NOMO-1 treated with DMSO at 0.1 percent for 48 hours (cell line): ENCODE measurements at regions not wholly inside any gene's neighbourhood (a gene's known extent, or its start where the extent isn't known, plus 50 kb on each side); places are given as distances from the start of the nearest gene placed in this dataset.

Experiments used
- DNase-seq: peaks from one replicate; lab custom pipeline; 2025; ENCODE audit not compliant: unreplicated experiment; lab: John Stamatoyannopoulos, UW

DNA sequence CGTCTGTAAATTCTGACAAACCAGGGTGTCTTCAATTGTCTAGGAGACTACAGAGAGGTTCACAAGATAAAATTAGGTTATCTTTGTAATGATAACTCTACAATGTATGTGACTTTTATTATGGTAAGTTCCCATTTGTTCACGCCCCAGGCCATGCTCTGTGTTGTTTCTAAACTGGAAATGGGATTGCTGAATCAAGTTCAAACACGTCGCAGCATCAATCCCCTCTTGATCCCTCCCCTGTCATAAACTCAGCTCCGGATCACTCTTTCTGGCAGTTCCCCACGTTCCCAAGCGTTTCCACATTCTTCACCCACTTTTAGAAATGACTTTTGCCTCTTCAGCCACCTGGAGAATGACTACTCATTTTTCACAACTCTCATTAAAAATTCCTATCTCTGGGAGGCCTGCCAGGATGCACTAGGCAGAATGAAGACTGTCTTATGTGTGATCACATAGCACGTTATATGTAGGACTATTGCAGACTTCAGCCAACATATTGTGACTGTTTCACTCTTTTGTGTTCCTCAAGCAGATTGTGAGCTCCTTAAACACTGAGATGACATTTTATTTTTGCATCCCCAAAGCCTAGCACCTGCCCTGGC is 1124.2 kb upstream of the WWC1 start:
- DNase-seq, result no peak

DNA sequence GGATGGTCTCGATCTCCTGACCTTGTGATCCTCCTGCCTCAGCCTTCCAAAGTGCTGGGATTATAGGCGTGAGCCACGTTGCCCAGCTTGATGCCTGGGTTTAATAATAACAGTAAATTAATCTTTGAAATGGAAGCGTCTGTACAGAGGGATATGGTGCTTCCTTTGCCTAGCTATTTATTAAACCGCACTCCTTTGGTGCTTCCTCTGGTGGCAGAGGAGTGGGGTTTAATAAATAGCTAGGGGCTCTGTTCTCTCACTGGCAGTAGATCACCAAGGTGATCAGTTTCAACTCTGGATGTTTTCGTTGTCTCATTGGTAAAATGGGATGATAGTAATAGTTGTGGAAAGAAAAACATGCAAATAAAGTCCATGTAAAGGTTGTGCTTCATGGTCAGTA is 1122.5 kb upstream of the WWC1 start:
- DNase-seq, result no peak

DNA sequence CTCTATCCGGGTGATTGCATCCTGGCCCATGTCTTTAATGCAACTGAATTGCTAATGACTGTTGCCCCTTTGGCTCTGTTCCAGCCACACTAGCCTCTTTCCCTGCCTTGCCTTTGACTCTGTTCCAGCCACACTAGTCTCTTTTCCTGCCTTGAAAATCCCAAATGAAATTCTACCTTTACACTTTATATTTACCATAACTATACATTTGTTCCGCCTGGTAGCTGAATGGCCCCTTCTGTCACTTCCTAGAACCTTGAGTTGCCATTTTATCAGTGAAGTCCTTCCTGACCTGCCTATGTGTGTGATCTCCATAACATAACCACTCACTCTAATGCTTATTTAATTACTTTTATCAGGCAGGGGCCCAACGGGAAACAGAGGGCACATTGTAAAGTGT is 1120.4 kb upstream of the WWC1 start:
- DNase-seq, result no peak

DNA sequence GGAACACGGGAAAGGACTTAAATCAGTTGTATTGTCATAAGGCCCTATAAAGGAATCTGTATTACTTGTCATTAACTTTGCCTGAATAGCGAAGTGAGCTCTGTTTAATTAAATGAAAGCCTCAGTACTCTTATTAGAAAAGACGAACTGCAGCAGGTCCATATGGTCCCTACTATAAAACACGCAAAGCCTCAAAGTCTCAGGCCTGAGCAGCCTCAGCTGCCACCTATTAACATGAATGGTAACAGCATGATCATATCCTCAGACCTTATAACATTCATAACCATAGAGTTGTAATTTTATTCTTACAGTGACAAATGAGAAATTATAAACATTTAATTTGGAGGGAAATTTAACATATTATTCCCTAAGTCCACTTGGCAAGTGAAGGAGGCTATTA is 1113.7 kb upstream of the WWC1 start:
- DNase-seq, result no peak

DNA sequence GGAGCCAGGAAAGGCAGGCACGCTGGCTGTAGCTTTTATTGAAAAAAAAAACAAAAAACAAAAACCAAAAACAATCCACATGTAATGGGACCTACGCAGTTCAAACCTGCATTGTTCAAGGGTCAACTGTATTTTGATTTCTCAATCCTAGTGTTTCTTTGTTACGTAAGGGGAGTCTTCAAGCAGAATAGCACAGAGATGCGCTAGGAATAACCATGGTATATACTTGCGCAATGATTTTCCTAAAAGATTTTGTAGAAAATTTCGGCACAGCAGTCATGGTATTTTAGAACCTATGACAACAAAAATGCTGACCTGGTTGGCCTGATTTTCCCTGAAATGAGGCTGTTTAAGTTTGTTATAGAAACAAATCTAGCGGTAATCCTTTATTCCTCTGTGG is 1110.5 kb upstream of the WWC1 start:
- no peak for DNase-seq

DNA sequence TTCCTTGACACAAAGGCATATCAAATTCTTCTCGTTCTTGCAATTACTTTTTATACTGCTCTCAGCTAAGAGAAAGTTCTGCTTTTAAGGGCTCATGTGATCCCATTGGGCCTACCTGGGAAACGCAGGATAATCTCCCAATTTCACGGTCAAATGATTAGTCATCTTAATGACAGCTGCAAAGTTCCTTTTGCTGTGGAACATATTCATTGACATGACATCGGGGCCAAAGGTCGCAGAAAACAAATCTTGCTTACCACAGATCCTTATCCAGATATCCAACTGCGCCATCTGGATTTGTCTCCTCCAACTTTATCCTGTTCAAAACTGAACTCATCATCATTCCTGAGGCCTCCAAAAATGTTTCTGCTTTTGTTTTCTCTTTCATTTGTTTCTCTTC is 1085.6 kb upstream of the WWC1 start:
- no peak for DNase-seq

DNA sequence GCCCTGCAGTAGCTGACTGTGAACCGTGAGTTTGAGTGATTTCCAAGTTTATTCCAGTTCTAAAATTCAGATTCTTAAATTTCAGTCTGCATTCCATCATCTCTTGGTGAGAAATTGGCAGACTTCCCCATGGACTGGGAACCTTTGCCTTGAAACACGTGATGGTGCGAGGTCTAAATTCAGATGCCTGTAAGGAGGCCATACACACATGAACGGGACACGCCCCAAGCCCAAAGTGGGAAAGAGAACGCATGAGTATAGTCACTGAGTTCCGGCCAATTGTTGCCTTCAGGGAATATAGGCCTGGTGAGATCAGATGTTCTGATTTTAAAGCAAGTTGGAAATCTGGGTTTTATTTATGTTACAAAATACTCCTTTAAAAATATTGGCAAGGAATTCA is 1084.4 kb upstream of the WWC1 start:
- DNase-seq, result no peak

DNA sequence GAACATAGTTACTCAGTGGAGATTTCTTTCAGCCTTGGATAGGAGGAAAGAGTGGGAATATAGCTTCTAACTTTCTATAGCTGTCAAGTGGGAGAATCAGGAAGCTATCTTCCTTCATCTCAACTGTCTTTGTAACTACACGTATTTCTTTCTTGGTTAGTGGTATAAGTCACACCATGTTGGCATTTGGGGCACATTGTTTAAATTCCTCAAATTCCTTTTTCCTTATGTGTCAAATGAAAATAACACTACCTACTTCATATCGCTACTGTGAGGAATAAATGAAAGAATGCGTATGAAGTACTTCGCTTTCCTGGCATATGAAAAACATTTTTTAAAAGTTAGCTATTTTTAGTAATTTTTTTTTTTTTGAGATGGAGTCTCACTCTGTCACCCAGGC is 1082.5 kb upstream of the WWC1 start:
- no peak for DNase-seq

DNA sequence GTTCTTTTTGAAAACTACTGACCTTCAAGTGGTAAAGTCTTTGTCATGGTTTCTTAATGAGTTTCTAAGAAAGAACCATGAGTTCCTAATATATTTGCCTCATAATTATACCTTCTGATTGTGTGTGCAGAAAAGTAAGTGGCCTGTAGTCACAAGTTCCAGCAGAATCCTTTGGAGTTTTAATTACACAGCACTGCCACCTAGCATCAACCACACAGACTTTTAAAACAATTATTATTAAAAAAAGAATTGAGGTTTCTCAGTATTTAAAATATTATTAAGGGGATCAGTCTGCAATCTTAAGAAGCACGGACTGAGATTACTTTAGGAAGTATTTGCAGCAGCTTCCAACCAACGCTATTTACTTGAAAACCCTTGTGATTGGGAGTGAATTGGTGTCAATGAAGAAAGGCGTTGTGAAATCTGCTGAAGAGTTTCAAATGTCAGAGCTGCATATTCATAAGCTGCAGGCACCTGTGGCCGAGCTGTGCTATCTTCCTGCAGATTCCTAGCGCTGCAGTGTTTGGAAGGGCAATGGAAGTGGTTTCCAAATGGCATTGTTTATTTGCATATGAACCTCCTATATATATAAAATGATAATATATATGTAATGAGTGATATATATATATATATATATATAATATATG is 1074.2 kb upstream of the WWC1 start:
- no peak for DNase-seq

DNA sequence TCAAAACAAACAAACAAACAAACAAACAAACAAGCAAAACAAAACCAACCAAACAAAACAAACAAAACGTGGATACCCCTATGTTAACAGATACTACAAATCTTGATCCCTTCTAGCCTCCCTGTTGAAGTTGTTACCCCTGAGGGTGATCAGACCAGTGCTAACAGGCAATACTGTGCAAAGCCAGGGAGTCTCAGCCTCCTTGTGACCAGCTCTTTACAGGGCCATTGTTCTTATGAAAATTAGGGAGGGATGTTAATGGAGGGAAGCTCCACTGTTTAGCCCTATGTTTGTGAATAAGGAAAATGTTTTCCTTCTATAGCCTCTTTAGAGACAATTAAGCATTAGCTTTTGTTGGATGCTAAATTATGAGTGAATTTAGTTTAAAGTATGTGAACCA is 1072.1 kb upstream of the WWC1 start:
- DNase-seq, result no peak

DNA sequence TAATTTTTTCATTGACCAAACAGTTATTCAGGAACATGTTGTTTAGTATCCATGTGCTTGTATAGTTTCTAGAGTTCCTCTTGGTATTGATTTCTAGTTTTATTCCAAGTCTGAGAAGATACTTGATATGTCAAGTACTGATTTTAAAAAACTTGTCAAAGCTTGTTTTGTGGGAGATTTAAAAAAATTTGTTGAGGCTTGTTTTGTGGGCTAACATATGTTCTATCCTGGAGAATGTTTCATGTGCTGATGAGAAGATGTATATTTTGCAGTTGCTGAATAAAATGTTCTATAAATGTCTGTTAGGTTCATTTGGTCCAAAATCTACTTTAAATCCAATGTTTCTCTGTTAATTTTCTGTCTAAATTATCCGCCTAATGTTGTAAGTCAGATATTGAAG is 1065.1 kb upstream of the WWC1 start:
- no peak for DNase-seq

DNA sequence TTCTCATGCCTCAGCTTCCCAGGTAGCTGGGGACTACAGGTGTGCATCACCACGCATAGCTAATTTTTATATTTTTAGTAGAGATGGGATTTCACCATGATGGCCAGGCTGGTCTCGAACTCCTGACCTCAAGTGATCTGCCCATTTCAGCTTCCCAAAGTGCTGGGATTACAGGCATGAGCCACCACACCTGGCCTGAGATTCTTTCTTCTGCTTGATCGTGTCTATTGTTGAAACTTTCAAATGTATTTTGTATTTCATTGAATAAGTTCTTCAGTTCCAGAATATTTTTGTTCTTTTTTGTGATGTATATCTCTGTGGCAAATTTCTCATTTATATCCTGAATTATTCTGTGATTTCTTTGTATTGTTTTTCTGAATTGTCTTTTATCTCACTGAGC is 1063.3 kb upstream of the WWC1 start:
- DNase-seq, result no peak

DNA sequence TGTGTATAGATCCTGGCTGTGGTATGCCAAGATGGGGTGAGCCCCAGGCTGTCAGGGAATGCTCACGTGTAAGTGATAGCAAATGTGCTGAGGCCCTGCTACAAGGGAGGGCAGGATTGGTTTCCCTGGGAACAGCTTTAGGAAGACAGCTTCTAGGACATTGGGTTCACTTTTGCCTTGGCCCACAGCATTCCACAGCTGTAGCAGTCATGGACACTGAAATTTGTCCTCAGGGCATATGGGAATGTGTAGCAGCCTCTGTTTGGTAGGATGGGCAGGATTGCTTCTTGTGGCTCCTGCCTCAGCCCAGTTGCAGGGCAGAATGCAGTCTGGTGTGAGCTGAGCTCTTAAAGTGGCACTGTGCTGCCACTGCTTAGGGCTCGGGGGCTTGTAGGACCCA is 1061.7 kb upstream of the WWC1 start:
- DNase-seq, result no peak

DNA sequence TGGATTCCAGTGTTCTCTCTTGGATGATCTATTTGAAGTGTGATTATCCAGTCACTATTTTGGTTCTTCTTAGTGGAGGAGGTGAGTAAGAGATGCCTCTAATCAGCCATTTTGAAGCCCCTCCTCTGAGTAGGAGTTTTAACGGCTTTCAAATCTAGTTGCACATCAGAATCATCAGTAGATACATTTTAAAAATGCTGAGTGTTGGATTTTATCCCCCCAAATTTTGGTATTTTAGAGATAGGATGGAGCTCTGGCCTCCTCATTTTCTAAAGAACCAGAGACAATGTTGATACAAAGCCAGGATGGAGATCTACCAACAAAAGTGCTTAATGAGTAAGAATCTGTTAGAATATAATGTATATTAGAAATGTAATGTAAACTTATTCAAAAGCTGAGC is 1061.0 kb upstream of the WWC1 start:
- DNase-seq, result no peak

DNA sequence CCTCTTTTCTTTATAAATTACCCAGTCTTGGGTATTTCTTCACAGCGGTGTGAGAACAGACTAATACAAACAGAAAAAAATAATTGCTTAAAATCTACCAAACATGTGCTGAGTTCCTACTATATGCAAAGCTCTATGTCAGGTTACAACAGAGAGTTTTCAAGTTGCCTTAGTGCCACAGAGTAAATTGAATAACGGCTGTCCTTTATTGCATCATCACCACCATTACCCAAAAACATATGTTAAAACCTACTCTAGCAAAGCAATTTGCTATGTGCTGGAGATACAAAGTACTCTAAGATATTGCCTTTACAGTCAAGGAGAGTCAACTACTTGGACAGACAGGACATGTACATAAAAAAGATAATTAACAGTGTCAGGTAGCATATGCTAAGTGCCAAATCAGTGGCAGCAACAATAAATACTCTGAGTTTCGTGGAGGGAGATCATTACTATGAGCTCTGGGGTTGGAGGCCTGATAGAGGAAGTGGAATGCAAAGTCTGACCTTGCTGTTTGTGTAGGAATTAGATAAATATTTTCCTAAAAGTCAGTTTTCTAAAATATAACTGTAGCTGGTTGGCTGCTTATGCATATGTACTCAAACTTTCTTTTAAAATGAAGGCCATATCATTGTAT is 1058.7 kb upstream of the WWC1 start:
- no peak for DNase-seq

DNA sequence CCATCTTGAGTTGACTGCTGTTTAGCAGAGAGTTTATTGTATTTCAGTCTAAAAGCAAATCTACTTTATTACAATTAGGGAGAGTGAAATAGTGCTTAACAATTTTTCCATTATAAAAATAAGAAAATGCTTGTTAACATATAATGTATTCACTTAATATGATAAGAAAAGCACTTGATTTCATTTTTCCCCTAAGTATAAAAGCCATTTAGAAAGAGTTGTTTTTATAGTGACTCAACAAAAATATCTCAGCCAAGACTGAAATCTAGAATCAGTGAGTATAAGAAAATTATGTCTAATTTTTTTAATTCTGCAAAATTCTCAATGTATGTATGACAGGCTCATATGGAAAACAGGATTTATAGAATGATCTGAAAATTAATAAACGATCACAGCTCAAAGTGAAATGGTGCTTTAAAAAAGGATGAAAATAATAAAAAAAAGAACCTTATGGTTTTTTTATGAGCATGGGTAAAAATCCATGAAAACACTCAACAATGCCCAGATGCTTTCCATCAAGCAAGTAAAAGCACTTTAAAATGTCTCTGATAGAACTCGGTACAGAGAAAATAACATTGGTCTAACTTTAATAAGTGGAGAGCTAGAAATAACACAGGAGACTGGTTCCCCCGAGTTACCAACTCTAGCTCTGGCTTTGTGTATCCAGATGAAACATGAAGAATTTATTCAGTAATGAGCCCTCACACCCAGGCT is 1057.8 kb upstream of the WWC1 start:
- no peak for DNase-seq

DNA sequence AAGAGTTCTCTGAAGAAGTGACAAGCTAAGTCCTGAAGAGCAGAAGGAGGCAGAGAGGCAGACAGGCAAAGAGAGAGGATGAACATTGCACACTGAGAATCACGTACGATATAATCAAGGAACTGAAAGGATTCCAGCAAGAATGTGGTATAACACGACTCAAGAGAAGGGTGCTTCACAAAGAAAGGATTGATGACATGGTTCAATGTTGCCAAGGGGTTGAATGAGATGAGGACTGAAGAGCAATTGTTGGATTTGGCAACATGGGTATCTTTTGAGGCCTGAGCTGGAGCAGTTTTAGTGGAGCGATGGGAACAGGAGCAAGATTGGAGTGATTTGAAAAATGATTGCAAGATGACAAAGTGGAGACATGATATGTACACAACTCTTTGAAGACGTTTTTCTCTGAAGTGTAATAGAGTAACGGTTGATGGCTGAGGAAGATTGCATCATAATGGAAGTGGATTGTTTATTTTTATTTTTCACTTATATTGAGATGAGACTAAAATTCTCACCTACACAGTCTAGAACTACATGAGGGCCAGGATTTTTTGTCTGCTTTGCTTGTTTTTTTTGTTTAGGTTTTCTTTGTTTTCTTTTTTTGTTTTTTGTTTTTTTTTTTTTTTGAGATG is 1049.9 kb upstream of the WWC1 start:
- no peak for DNase-seq

DNA sequence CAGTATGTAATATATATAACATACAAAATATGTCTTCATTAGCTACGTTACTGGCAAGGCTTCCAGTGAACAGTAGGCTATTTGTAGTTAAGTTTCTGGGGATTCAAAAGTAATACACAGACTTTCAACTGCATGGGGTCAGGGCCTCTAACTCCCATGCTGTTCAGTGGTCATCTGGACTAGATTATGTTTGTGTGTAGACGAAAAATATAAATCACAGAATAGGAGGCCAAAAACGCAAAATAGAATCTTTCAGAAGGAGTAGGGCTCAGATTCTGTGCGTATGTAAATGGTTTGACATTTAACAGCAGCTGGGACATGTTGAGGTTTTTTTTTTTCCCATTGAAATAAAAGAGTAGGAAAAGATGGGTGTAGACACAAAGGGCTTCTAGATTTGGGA is 1048.7 kb upstream of the WWC1 start:
- DNase-seq, result no peak

DNA sequence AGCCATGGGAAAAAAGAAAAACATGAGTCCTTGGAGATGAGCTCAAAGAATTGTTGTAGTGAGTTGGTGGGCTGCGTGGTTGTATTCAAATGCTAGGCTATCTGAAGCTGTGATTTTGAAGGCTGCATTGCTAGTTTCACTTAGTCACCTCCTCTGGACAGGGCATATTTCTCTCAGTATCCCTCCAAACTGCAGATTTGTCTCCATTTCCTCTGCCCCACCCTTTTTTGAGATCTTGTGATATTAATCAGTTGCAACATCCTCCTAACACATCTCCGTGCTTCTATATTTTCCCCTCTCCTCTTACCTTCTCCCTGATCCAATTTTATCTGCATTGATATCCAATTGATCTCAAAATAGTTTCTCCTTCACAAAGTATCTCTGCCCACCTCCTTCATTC is 1048.0 kb upstream of the WWC1 start:
- DNase-seq, result no peak

DNA sequence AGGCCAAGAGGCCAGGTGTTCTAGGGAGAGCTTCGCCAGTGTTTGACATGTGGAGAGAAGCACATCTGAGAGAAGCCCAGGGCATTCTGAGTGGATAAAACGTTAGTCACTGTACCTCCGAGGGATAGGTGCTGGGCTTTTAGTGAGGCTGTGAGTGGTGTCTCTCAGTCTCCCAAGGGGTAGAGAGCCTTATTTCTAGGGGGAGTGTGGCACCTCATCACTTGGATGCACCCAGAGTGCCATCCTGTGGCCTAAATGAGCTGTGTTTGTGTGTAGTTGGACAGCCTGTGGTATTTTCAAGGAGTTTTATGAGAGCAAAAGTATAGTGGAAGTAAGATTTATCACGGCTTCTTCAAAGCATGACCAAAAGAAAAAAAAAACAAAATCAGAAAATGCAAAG is 1046.9 kb upstream of the WWC1 start:
- no peak for DNase-seq

DNA sequence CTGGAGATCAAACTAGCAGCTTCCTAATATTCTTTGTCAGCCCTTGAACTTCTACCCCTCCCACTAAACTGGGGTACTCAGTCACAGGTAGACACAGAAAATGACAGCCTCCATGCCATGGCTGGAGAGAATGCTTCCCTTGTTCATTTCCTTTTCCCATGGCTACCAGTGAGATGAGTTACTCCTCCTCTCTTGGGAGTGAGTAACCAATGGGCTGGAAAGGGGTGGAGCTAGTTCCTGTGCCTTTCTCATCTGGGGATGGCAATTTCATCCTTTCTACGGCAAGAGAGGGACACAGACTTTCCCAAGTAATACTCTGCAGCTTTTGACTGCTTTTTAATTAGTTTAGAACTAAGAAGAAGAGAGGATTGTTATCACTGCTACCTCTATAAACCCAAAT is 1045.6 kb upstream of the WWC1 start:
- no peak for DNase-seq

DNA sequence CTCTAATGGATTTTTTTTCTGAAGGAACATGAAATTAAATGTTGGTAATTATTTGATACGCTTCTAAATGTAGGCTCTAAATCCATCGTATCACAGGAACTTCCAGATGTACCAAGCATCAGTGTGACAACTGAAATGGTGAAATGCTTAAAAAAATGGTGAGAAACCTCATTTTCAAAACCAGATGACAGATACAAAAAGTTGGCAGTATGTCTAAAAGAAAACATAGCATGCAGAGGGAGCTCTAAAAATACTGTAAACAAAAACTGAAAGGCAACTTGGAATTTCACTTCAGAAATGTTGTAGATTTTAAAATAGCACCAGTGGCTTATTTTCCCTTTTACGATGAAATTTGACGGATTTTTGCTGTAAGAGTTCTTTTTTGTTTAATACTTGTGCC is 1043.6 kb upstream of the WWC1 start:
- DNase-seq, result no peak
